NCI-H2196 treated with DMSO at 0.1 percent for 48 hours (cell line): ENCODE measurements at regions not wholly inside any gene's neighbourhood (a gene's known extent, or its start where the extent isn't known, plus 50 kb on each side); places are given as distances from the start of the nearest gene placed in this dataset.

ENCODE experiments used
- DNase-seq: peaks from one replicate; lab custom pipeline; 2025; ENCODE audit not compliant: unreplicated experiment; lab: John Stamatoyannopoulos, UW

- no peak for DNase-seq
Observed at GRCh38 chr2:153106802-153107477, 371.6 kb downstream of the RPRM start.

- no peak for DNase-seq
Observed at GRCh38 chr2:153105829-153106578, 372.6 kb downstream of the RPRM start.

- no peak for DNase-seq
Observed at GRCh38 chr2:153101187-153101586, 377.4 kb downstream of the RPRM start.

- no peak for DNase-seq
Observed at GRCh38 chr2:153100151-153100550, 378.4 kb downstream of the RPRM start.

- no peak for DNase-seq
Observed at GRCh38 chr2:153098073-153098472, 379.7 kb downstream of the ARL6IP6 start.

- DNase-seq: no peak
Observed at GRCh38 chr2:153096272-153096671, 377.9 kb downstream of the ARL6IP6 start.

GRCh38 chr2:153091344-153091743 is 372.9 kb downstream of the ARL6IP6 start:
- no peak for DNase-seq

- DNase-seq: no peak
Observed at GRCh38 chr2:153079315-153079714, 360.9 kb downstream of the ARL6IP6 start.

GRCh38 chr2:153077311-153077710 is 358.9 kb downstream of the ARL6IP6 start:
- no peak for DNase-seq

GRCh38 chr2:153074207-153074606 is 355.8 kb downstream of the ARL6IP6 start:
- no peak for DNase-seq

- DNase-seq: no peak
Observed at GRCh38 chr2:153072813-153073212, 354.4 kb downstream of the ARL6IP6 start.

- DNase-seq: no peak
Observed at GRCh38 chr2:153072077-153072476, 353.7 kb downstream of the ARL6IP6 start.

- no peak for DNase-seq
Observed at GRCh38 chr2:153071090-153071489, 352.7 kb downstream of the ARL6IP6 start.

- no peak for DNase-seq
Observed at GRCh38 chr2:153068915-153069314, 350.5 kb downstream of the ARL6IP6 start.

- no peak for DNase-seq
Observed at GRCh38 chr2:153068052-153068451, 349.6 kb downstream of the ARL6IP6 start.

- no peak for DNase-seq
Observed at GRCh38 chr2:153059338-153060052, 341.1 kb downstream of the ARL6IP6 start.

- no peak for DNase-seq
Observed at GRCh38 chr2:153057743-153058142, 339.3 kb downstream of the ARL6IP6 start.

- DNase-seq: no peak
Observed at GRCh38 chr2:153055182-153055581, 336.8 kb downstream of the ARL6IP6 start.

GRCh38 chr2:153052807-153053559 is 334.6 kb downstream of the ARL6IP6 start:
- no peak for DNase-seq

GRCh38 chr2:153047220-153047619 is 328.8 kb downstream of the ARL6IP6 start:
- no peak for DNase-seq

- DNase-seq: no peak
Observed at GRCh38 chr2:153043385-153043784, 325.0 kb downstream of the ARL6IP6 start.
